Activated T-helper 17 cell treated with anti-CD3 and anti-CD28 coated beads, Interleukin-2, amount 50 U/mL, for 72 hours (primary cell): ENCODE measurements at regions not wholly inside any gene's neighbourhood (a gene's known extent, or its start where the extent isn't known, plus 50 kb on each side); places are given as distances from the start of the nearest gene placed in this dataset.
A peak's percentile ranks its signal among the peaks of the same experiment; 100 is the strongest.

Experiments used
- ATAC-seq: fragments of 150-1000 bp; cut with Tn5 transposase; replicated peaks from 2 replicates; pipeline ENCODE4 v1.10.0; 2021; ENCODE audit warnings: mild to moderate bottlenecking, moderate library complexity
- H3K27ac Mint-ChIP-seq: one replicate; pipeline ENCODE4 v1.8.0; 2022; ENCODE audit warnings: mixed read lengths
- H3K27me3 Mint-ChIP-seq: one replicate; pipeline ENCODE4 v1.8.0; 2022; ENCODE audit warnings: mixed read lengths
- H3K36me3 Mint-ChIP-seq: one replicate; pipeline ENCODE4 v1.8.0; 2022; ENCODE audit warnings: low read depth, mild to moderate bottlenecking, mixed read lengths
- H3K4me1 Mint-ChIP-seq: one replicate; pipeline ENCODE4 v1.8.0; 2022; ENCODE audit warnings: mixed read lengths
- H3K4me3 Mint-ChIP-seq: one replicate; pipeline ENCODE4 v1.8.0; 2022; ENCODE audit warnings: mild to moderate bottlenecking, mixed read lengths
- H3K9me3 Mint-ChIP-seq: one replicate; pipeline ENCODE4 v1.8.0; 2022; ENCODE audit warnings: mixed read lengths

- H3K36me3 Mint-ChIP-seq, result peaks cover 27% of the 10 kb centered on the region
- H3K9me3 Mint-ChIP-seq, result no peaks in the 10 kb centered on the region
- H3K27ac Mint-ChIP-seq, result no peak overlapping the region
- no peak overlapping the region for H3K4me3 Mint-ChIP-seq
- peaks cover 43% of the 10 kb centered on the region for H3K4me1 Mint-ChIP-seq
- no peaks in the 10 kb centered on the region for H3K27me3 Mint-ChIP-seq
- ATAC-seq, result no peak
Observed at GRCh38 chr7:130982651-130983050, 248.6 kb upstream of the KLF14 start.

GRCh38 chr7:130985361-130985760, 251.4 kb upstream of the KLF14 start:
- H3K9me3 Mint-ChIP-seq, result no peaks in the 10 kb centered on the region
- no peaks in the 10 kb centered on the region for H3K27me3 Mint-ChIP-seq
- H3K4me1 Mint-ChIP-seq, result peaks cover 51% of the 10 kb centered on the region
- no peak overlapping the region for H3K4me3 Mint-ChIP-seq
- ATAC-seq, result peak; percentile 66
- H3K27ac Mint-ChIP-seq, result no peak overlapping the region
- peaks cover 4% of the 10 kb centered on the region for H3K36me3 Mint-ChIP-seq

- Mint-ChIP-seq H3K4me1 (peaks cover 59% of the 10 kb centered on the region), H3K27ac (no peak overlapping the region), H3K27me3 (no peaks in the 10 kb centered on the region), H3K36me3 (peaks cover 12% of the 10 kb centered on the region), H3K9me3 (no peaks in the 10 kb centered on the region), H3K4me3 (no peak overlapping the region)
- ATAC-seq, result peak; percentile 10
Observed at GRCh38 chr7:130986261-130986690, 252.3 kb upstream of the KLF14 start.

GRCh38 chr7:130987092-130987491, 253.1 kb upstream of the KLF14 start:
- H3K4me1 Mint-ChIP-seq, result peaks cover 67% of the 10 kb centered on the region
- H3K27ac Mint-ChIP-seq, result no peak overlapping the region
- H3K36me3 Mint-ChIP-seq, result peaks cover 21% of the 10 kb centered on the region
- no peak overlapping the region for H3K4me3 Mint-ChIP-seq
- H3K9me3 Mint-ChIP-seq, result no peaks in the 10 kb centered on the region
- no peak for ATAC-seq
- H3K27me3 Mint-ChIP-seq, result no peaks in the 10 kb centered on the region

- no peak overlapping the region for H3K4me3 Mint-ChIP-seq
Observed at GRCh38 chr7:130988443-130988842, 254.4 kb upstream of the KLF14 start.

GRCh38 chr7:130989101-130989795, 255.2 kb upstream of the KLF14 start:
- H3K4me3 Mint-ChIP-seq, result no peak overlapping the region
- H3K4me1 Mint-ChIP-seq, result peaks cover 73% of the 10 kb centered on the region
- peaks cover 42% of the 10 kb centered on the region for H3K36me3 Mint-ChIP-seq
- no peaks in the 10 kb centered on the region for H3K9me3 Mint-ChIP-seq
- H3K27ac Mint-ChIP-seq, result no peak overlapping the region
- no peaks in the 10 kb centered on the region for H3K27me3 Mint-ChIP-seq
- ATAC-seq, result peak; percentile 18

More at GRCh38 chr7:130988443-130988842, 254.4 kb upstream of the KLF14 start:
- H3K36me3 Mint-ChIP-seq, result peaks cover 34% of the 10 kb centered on the region
- ATAC-seq, result peak; percentile 80
- H3K27ac Mint-ChIP-seq, result no peak overlapping the region
- H3K4me1 Mint-ChIP-seq, result peaks cover 69% of the 10 kb centered on the region
- H3K9me3 Mint-ChIP-seq, result no peaks in the 10 kb centered on the region
- no peaks in the 10 kb centered on the region for H3K27me3 Mint-ChIP-seq

- ATAC-seq, result peak; percentile 35
- Mint-ChIP-seq H3K27ac (no peak overlapping the region), H3K4me1 (peaks cover 74% of the 10 kb centered on the region), H3K36me3 (peaks cover 47% of the 10 kb centered on the region), H3K27me3 (no peaks in the 10 kb centered on the region), H3K9me3 (no peaks in the 10 kb centered on the region), H3K4me3 (no peak overlapping the region)
Observed at GRCh38 chr7:130990178-130990832, 256.3 kb upstream of the KLF14 start.

GRCh38 chr7:130993671-130994365, 259.8 kb upstream of the KLF14 start:
- peaks cover 73% of the 10 kb centered on the region for H3K4me1 Mint-ChIP-seq
- H3K4me3 Mint-ChIP-seq, result no peak overlapping the region
- peaks cover 72% of the 10 kb centered on the region for H3K36me3 Mint-ChIP-seq
- H3K27me3 Mint-ChIP-seq, result no peaks in the 10 kb centered on the region
- no peak for ATAC-seq
- H3K9me3 Mint-ChIP-seq, result no peaks in the 10 kb centered on the region
- peak overlapping the region; percentile 96 for H3K27ac Mint-ChIP-seq

- Mint-ChIP-seq H3K27me3 (no peaks in the 10 kb centered on the region), H3K4me3 (no peak overlapping the region), H3K36me3 (peaks cover 79% of the 10 kb centered on the region), H3K27ac (peak overlapping the region; percentile 96), H3K9me3 (no peaks in the 10 kb centered on the region), H3K4me1 (peaks cover 72% of the 10 kb centered on the region)
- peak; percentile 39 for ATAC-seq
Observed at GRCh38 chr7:130994378-130995115, 260.5 kb upstream of the KLF14 start.

GRCh38 chr7:130995252-130996081, 261.5 kb upstream of the KLF14 start:
- Mint-ChIP-seq H3K27ac (peak overlapping the region; percentile 96), H3K36me3 (peaks cover 83% of the 10 kb centered on the region), H3K27me3 (no peaks in the 10 kb centered on the region), H3K4me1 (peaks cover 74% of the 10 kb centered on the region), H3K4me3 (no peak overlapping the region), H3K9me3 (no peaks in the 10 kb centered on the region)
- peak; percentile 63 for ATAC-seq

- peaks cover 83% of the 10 kb centered on the region for H3K36me3 Mint-ChIP-seq
- H3K27me3 Mint-ChIP-seq, result no peaks in the 10 kb centered on the region
- peak overlapping the region; percentile 96 for H3K27ac Mint-ChIP-seq
- no peak for ATAC-seq
- no peak overlapping the region for H3K4me3 Mint-ChIP-seq
- no peaks in the 10 kb centered on the region for H3K9me3 Mint-ChIP-seq
- peaks cover 67% of the 10 kb centered on the region for H3K4me1 Mint-ChIP-seq
Observed at GRCh38 chr7:130996205-130996832, 262.3 kb upstream of the KLF14 start.

GRCh38 chr7:130996833-130997231, 262.8 kb upstream of the KLF14 start:
- peak; percentile 59 for ATAC-seq
- Mint-ChIP-seq H3K36me3 (peaks cover 83% of the 10 kb centered on the region), H3K27ac (peak overlapping the region; percentile 96), H3K4me3 (no peak overlapping the region), H3K4me1 (peaks cover 62% of the 10 kb centered on the region), H3K9me3 (no peaks in the 10 kb centered on the region), H3K27me3 (no peaks in the 10 kb centered on the region)

- ATAC-seq, result no peak
- H3K27ac Mint-ChIP-seq, result peak overlapping the region; percentile 96
- H3K36me3 Mint-ChIP-seq, result peaks cover 83% of the 10 kb centered on the region
- H3K4me3 Mint-ChIP-seq, result no peak overlapping the region
- H3K4me1 Mint-ChIP-seq, result peaks cover 60% of the 10 kb centered on the region
- H3K9me3 Mint-ChIP-seq, result peaks cover 6% of the 10 kb centered on the region
- H3K27me3 Mint-ChIP-seq, result no peaks in the 10 kb centered on the region
Observed at GRCh38 chr7:130998993-130999602, 265.1 kb upstream of the KLF14 start.
